ENCODE measurements at regions not wholly inside any gene's neighbourhood (a gene's known extent, or its start where the extent isn't known, plus 50 kb on each side); places are given as distances from the start of the nearest gene placed in this dataset.

DNA sequence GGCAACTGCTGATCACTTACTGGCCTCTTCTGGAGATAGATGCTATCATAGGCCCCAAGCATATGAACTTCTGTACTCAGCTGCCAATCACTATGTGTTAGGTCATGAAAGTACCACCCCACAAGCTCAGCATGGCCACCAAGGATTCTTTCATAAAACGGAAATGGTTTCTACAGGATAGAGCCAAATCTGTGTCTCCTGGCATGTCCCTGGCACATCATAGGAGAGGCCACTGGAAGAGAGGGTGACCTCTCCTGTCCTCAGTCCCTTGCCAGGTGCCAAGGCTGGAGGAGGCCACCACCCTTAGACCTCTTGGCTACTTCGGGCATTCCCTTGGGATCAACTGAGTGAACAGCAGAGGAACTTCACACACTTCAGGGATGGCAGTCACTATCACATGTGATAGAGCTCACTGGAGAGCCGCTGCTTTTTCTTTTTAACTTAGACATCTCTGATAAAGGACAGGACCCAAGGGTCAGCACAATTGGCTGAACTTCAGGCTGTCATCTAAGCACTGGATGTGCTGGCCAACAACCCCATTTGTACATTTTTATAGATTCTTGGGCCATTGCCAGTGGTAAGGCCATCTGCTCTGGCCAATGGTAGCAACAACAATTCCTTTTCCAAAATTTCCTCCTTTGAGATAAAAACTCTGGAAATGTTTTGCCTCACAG lies 425.2 kb downstream of the SQOR start:
- Histone ChIP-seq H3K9ac (ENCODE audit: insufficient read depth, low read depth, low read length) (no peak overlapping the region), H3K79me2 (ENCODE audit: insufficient read depth, low read length) (no peaks in the 10 kb centered on the region), H4K20me1 (ENCODE audit: insufficient read depth, low read length) (no peaks in the 10 kb centered on the region), H3K4me3 (replicated peaks in 1 of 3; ENCODE audit: insufficient read depth in 1 of 3, low read depth in 2 of 3, low read length in 3 of 3) (no peak overlapping the region), H3K4me2 (ENCODE audit: low read depth, low read length) (no peak overlapping the region), H2AFZ (ENCODE audit: low read length) (no peak overlapping the region), H3K36me3 (replicated peaks in 1 of 2; ENCODE audit: control insufficient read depth in 1 of 2, insufficient read depth in 2 of 2, low read length in 2 of 2) (no peaks in the 10 kb centered on the region), H3K27me3 (ENCODE audit: control insufficient read depth in 1 of 2, insufficient read depth in 2 of 2, low read length in 2 of 2) (no peaks in the 10 kb centered on the region), H3K27ac (ENCODE audit: extremely low read length, insufficient read depth, low read length) (no peak overlapping the region), H3K4me1 (ENCODE audit: insufficient read depth, low read length) (no peaks in the 10 kb centered on the region), H3K9me3 (ENCODE audit: low read length) (peaks cover 85% of the 10 kb centered on the region)
- ATAC-seq, result no peak
- in situ Hi-C loops (cut with HindIII; ENCODE audit: extremely low pct_ligation_motif_present, low pct_unique_long_range_greater_than_20kb) (no loop called here), intact Hi-C loops (cut with micrococcal nuclease; ENCODE audit: unreplicated experiment) (no loop called here)
- TF ChIP-seq, protein P1, sequence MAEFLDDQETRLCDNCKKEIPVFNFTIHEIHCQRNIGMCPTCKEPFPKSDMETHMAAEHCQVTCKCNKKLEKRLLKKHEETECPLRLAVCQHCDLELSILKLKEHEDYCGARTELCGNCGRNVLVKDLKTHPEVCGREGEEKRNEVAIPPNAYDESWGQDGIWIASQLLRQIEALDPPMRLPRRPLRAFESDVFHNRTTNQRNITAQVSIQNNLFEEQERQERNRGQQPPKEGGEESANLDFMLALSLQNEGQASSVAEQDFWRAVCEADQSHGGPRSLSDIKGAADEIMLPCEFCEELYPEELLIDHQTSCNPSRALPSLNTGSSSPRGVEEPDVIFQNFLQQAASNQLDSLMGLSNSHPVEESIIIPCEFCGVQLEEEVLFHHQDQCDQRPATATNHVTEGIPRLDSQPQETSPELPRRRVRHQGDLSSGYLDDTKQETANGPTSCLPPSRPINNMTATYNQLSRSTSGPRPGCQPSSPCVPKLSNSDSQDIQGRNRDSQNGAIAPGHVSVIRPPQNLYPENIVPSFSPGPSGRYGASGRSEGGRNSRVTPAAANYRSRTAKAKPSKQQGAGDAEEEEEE (CRISPR knock-in tag; IDR thresholded peaks at IDR 0.05; ENCODE audit: borderline replicate concordance), result no peak
- TF ChIP-seq ZNF20 (CRISPR knock-in tag; IDR thresholded peaks at IDR 0.05) (no peak), PHF5A (CRISPR knock-in tag; IDR thresholded peaks at IDR 0.05; ENCODE audit: low read depth, unreplicated experiment) (no peak), RFX5 (IDR thresholded peaks at IDR 0.05; ENCODE audit: low read depth, low read length) (no peak)
- TF ChIP-seq, protein P2, sequence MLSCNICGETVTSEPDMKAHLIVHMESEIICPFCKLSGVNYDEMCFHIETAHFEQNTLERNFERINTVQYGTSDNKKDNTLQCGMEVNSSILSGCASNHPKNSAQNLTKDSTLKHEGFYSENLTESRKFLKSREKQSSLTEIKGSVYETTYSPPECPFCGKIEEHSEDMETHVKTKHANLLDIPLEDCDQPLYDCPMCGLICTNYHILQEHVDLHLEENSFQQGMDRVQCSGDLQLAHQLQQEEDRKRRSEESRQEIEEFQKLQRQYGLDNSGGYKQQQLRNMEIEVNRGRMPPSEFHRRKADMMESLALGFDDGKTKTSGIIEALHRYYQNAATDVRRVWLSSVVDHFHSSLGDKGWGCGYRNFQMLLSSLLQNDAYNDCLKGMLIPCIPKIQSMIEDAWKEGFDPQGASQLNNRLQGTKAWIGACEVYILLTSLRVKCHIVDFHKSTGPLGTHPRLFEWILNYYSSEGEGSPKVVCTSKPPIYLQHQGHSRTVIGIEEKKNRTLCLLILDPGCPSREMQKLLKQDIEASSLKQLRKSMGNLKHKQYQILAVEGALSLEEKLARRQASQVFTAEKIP (CRISPR knock-in tag; IDR thresholded peaks at IDR 0.05; ENCODE audit: borderline replicate concordance), result no peak
- TF ChIP-seq, protein P3, sequence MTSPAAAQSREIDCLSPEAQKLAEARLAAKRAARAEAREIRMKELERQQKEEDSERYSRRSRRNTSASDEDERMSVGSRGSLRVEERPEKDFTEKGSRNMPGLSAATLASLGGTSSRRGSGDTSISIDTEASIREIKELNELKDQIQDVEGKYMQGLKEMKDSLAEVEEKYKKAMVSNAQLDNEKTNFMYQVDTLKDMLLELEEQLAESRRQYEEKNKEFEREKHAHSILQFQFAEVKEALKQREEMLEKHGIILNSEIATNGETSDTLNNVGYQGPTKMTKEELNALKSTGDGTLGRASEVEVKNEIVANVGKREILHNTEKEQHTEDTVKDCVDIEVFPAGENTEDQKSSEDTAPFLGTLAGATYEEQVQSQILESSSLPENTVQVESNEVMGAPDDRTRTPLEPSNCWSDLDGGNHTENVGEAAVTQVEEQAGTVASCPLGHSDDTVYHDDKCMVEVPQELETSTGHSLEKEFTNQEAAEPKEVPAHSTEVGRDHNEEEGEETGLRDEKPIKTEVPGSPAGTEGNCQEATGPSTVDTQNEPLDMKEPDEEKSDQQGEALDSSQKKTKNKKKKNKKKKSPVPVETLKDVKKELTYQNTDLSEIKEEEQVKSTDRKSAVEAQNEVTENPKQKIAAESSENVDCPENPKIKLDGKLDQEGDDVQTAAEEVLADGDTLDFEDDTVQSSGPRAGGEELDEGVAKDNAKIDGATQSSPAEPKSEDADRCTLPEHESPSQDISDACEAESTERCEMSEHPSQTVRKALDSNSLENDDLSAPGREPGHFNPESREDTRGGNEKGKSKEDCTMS (CRISPR knock-in tag; conservative IDR thresholded peaks at IDR 0.05), result no peak
- 6% methylated on average over 3 of the region's 3 CpGs for WGBS (ENCODE audit: low lambda C conversion rate)
- CTCF ChIA-PET (ENCODE audit: low intra/inter-chr PET ratio, low total read pairs), result no interaction called here
- POLR2A ChIA-PET, result no interaction called here
- no peak for FAIRE-seq
- no peak for DNase-seq (ENCODE audit: low spot score)
- BruUV-seq (replicated peaks), result no TSS peak
